Fibroblast of skin of left quadriceps (primary cell): ENCODE measurements at regions not wholly inside any gene's neighbourhood (a gene's known extent, or its start where the extent isn't known, plus 50 kb on each side); places are given as distances from the start of the nearest gene placed in this dataset.

Source experiments
- DNase-seq, 2 experiments: peaks; one replicate each; pipeline ENCODE4 v3.0.0-alpha.2; 2013; ENCODE audit warnings: low read depth in 2 of 2

GRCh38 chr18:40017021-40017420, 1938.0 kb upstream of the PIK3C3 start:
- no peak for DNase-seq

DNA sequence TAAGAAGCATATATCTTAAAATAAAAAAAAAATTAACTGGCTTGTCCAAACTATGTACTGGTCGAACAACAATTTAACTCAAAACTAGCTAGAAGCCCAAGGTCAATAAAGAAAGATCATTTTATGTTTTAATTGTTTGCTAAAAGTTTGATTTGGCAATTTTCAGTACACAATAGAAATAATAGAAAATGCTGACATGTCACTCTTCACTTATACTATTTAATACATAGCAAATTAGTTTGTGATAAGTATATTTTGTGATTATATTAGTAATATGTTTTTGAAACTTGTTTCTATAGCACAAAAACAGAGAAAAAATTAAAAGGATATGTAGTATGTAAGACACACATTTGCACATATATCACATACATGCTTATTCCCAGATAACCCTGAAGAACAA, 1938.6 kb upstream of the PIK3C3 start:
- no peak for DNase-seq

DNA sequence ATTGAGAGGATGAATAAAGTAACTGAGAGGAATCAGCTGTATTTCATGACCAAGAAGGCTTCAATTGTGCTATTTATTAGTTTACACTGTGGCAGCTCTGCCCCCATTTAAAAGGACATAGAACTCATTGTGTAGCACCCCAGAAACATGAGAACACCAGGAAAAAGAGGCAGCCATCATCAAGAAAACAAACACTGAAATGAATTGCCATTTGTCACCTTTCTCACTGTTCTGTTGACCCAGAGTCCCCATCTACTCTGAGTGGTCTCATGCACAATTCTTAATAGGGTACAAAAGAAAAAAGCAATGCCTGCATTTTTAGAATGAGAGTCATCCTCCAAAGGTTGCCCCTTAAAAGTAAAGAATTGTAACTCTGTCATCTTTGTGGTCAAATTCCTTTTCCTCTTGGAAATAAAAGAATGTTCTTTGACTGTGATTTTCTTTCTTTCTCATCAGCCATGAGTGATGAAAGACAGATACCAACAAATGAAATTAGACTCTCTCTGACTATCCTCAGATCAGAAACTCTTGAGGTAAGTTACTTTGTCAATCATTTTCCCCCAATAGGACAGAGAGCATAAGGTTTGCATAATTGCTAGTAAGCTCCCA, 1941.9 kb upstream of the PIK3C3 start:
- peak; percentile 14 to 19 for DNase-seq

- DNase-seq = peak in 1 of 2 experiments; percentile 3
Observed at GRCh38 chr18:40011201-40011600, 1943.8 kb upstream of the PIK3C3 start.

DNA sequence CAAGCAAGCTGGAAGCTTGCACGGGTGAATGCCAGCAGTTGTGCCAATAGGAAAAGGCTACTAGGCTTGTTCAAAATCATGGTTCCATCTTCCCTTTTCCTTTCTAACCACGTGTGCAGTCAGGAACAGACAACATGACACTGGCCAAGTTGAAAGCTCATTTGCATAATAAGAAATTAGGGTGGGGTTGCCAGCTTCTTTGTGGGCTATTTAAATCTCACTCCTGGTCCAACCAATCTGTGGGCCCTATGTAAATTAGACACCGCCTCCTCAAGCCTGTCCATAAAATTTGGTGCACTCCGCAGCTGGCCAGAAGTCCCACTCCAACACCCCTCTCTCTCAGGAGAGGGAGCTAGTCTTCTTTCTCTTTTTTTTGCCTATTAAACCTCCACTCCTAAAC, 1948.4 kb upstream of the PIK3C3 start:
- no peak for DNase-seq

- no peak for DNase-seq
Observed at GRCh38 chr18:40004246-40004645, 1950.8 kb upstream of the PIK3C3 start.

GRCh38 chr18:39998317-39998716, 1956.7 kb upstream of the PIK3C3 start:
- DNase-seq = no peak

GRCh38 chr18:39994498-39994897, 1960.5 kb upstream of the PIK3C3 start:
- no peak for DNase-seq

GRCh38 chr18:39991696-39992265, 1963.3 kb upstream of the PIK3C3 start:
- no peak for DNase-seq

- DNase-seq = no peak
Observed at GRCh38 chr18:39990540-39990939, 1964.5 kb upstream of the PIK3C3 start.

DNA sequence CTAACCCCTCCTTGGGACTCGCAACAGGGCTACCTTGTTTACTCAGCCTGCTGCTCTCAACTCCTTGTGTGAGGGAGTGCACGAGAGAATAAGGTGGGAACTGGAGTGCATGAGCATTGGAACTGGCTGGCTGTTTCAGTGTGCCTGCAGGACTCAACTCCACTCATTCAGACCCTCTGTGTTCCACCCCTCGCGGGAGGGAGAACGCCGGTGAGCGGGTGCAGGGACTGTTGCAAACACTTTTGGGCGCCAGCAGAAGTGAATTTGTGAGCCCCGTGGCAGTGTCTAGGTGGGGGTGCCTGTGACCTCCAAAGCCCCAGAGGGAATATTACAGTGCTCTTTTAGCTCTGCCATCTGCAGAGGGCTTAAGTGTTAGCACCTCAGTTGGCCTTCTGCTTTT, 1978.3 kb upstream of the PIK3C3 start:
- no peak for DNase-seq

DNA sequence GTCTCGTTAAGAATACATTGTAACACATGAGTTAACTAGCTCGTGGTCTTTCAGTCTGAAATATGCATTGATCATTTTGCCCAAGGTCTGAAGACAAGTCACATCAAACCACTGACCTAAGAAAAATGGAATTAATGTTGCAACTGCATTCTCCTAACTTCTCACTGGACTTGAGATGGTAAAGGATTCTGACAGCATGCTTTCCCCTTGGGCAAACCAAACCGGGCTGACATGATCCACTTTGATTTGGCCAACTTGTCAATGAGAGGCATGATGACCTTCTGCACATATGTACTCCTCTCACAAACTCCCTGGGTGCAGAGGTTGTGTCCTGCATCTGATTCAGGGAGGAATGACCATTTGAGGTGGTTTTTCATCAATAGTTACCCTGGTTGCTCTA, 1982.5 kb upstream of the PIK3C3 start:
- DNase-seq = no peak

DNA sequence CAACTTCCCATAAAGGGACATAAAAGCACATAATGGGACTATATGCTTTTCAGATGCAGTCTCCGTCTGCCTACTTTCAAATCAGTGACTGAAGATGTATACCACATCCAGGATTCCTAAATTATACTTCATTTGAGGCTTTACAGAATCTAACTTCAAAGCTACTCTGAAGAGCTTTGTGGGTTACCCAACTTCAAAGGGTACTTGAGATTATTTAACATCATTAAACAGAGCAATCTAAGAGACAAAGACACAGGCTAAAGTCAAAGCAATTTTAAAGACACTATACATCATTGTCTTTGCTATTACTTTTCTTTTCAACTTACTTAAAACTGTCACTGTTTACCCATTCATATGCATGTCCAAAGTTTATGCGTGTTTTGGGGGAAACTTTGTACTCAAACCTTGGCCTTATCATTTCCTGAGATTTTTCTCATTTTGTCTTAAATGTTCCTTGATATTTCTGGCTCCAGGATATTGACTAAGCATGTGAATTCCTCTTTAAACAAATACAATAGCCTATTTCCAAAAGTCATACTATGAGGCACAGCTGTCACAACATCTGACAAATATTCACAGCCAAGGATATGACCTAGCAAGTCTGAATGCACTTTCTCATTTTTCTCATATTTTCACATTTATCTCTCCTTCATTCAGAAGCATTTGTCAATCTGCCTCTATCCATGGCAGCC, 1985.1 kb upstream of the PIK3C3 start:
- DNase-seq = no peak

DNA sequence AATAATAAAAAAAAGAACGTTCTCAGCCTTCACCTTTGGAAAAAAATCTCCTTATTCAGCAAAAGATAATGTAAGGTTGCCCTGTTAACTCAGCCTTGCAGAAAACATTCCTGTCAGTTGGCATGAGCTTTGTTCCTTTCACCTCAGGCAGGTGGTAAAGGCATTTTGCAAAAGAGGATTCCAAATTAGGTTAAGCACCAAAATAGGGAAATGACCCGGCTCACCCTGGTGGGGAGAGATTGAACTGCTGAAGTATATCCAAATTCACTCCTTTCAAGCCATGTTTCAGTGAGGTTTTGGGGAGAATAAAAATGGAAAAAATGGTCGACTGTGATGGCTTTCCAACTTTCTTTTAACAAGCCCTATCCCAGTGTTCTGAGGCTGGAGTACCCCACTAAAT, 1988.8 kb upstream of the PIK3C3 start:
- no peak for DNase-seq

- DNase-seq = no peak
Observed at GRCh38 chr18:39962546-39962945, 1992.5 kb upstream of the PIK3C3 start.

- DNase-seq = peak; percentile 14 to 16
Observed at GRCh38 chr18:39960550-39960949, 1994.5 kb upstream of the PIK3C3 start.

DNA sequence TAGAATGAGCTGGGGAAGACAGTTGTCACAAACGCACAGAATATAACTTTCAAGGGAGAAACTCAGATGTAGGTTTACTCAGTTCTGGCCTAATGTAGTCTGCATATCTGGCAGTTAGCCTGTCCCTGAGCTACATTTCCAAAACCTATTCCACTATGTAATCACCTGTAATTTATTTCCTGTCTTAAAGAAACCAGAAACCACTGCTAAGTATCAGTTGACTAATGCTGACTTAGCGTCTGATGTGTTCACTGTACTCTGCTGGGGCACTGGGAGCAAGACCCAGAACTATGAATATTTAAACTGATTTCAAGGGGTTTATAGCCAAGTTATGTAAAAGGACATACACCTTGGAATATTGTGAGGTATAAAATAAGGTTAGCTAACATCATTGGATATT, 1995.2 kb upstream of the PIK3C3 start:
- no peak for DNase-seq

DNA sequence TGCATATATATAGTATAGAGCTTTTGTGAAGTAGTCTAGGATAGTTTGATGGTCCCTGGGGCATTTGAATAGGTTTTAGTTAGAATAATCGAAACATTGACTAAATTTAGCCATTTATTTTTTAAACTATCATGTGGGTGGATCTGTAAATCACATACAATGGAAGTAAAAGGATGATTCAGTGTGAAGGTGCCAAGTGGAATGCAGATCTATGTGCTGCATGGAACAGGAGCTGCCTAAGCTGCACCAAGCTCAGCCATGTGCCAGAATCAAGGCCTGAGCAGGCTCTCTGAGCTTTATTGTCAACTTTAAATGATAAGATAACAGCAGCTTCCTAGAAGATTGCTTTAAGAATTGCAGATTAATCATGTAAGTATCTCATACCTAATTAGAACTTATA, 1996.2 kb upstream of the PIK3C3 start:
- DNase-seq = no peak

DNA sequence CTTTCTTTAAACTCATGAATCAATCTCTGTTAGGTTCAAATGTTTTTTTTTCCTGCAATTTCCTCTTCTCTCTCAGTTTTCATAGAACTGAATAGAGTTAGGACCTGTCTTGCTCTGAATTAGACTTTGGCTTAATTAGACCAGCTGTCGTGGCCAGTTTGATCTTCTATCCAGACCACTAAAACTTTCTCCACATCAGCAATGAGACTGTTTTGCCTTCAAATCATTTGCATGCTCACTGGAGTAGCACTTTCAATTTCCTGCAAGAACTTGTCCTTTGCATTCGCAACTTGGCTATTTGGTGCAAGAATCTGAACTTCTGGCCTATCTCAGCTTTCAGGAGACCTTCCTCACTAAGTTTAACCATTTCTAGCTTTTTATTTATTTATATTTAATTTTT, 2002.2 kb upstream of the PIK3C3 start:
- no peak for DNase-seq

DNA sequence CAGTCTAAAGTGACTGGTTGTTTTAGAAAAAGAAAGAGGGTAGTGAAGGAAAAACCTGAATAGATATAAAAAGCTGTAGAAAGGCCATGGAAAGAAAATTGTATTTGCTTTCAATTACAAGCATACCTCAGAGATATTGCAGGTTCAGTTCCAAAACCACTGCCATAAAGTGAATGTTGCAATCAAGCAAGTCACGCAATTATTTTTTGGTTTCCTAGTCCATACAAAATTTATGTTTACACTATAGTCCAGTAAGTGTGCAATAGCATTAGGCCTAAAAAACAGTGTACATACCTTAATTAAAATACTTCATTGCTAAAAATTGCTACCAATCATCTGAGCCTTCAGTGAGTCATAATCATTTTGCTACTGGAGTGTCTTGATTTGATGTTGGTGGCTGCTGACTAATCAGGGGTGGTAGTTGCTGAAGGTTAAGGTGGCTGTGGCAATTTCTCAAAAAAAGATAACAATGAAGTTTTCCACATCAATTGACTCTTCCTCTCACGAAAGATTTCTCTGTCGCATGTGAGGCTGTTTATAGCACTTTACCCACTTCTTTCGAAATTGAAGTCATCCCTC, 2003.8 kb upstream of the PIK3C3 start:
- DNase-seq = peak; percentile 44 to 47

- peak; percentile 82 to 84 for DNase-seq
Observed at GRCh38 chr18:39946623-39947061, 2008.4 kb upstream of the PIK3C3 start.

DNA sequence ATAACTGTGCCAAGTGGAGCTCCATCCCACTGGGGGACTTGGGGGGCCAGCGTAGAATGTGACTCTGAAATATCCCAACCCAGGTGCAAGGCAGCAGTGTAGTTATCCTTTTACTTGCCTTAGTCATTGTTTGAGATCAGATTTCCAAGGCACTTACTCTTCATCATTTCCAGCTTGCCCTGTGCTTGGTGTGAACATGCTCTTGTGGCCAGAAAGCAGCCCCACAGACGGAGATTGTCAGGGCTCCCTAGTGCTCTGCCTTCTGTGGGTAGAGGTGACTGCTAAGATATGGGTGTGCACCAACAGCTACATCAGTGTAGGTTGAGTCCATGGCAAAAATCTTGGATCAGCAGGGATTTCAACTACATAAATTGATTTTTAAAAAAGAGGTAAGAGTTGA, 2010.0 kb upstream of the PIK3C3 start:
- DNase-seq = no peak

DNA sequence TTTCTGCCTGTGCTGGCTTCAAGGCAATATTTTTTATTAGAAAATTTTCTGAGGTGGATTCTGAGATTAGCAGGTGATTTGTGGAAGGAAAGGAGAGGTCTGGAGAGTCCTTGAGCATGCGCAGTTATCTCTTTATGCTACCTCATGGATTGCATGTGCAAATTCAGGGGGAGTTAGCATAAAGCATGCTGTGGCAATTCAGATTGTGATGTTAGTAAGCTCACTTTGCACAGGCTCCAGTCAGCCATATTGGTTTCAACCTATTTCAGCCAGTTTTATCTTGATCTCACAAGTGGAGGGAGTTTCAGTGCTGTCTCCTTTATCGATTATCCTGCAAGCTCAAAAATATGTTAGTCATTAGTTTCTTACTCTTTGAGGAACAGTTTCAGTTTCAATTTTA, 2012.3 kb upstream of the PIK3C3 start:
- DNase-seq = no peak
